Mesodermal cell (in vitro differentiated cells): ENCODE measurements at regions not wholly inside any gene's neighbourhood (a gene's known extent, or its start where the extent isn't known, plus 50 kb on each side); places are given as distances from the start of the nearest gene placed in this dataset.
"Not testable (repeated sequence)": the region's sequence is repeated elsewhere in the genome, so short reads cannot be mapped to it uniquely, and the experiment has no call there.

Experiments
- H3K27ac ChIP-seq: 2 replicates; pipeline ENCODE4 v1.7.0; 2013; ENCODE audit warnings: mild to moderate bottlenecking, low read depth, low read length, moderate library complexity; ENCODE audit not compliant: severe bottlenecking
- H3K36me3 ChIP-seq: 2 replicates; pipeline ENCODE4 v1.7.1; 2013; ENCODE audit warnings: mild to moderate bottlenecking, low read length, moderate library complexity; ENCODE audit not compliant: control insufficient read depth, insufficient read depth
- H3K4me1 ChIP-seq: one replicate; pipeline ENCODE4 v1.7.1; 2013; ENCODE audit warnings: mild to moderate bottlenecking, low read length; ENCODE audit not compliant: insufficient read depth, control insufficient read depth, poor library complexity, severe bottlenecking
- H3K4me3 ChIP-seq: 2 replicates; pipeline ENCODE4 v1.7.0; 2013; ENCODE audit warnings: low read length, control low read depth, mild to moderate bottlenecking; ENCODE audit not compliant: insufficient read depth, poor library complexity, severe bottlenecking; ENCODE audit errors: extremely low read depth
- H3K9me3 ChIP-seq: 2 replicates; pipeline ENCODE4 v1.7.1; 2013; ENCODE audit warnings: mild to moderate bottlenecking, low read length, moderate library complexity; ENCODE audit not compliant: control insufficient read depth
- WGBS, 2 experiments: methylation state at CpG; one replicate each; pipeline ENCODE4 v1.1.5; 2013; ENCODE audit warnings: missing lambda C conversion rate in 2 of 2; ENCODE audit not compliant: insufficient coverage in 2 of 2; 5-methylcytosine and 5-hydroxymethylcytosine counted together

DNA sequence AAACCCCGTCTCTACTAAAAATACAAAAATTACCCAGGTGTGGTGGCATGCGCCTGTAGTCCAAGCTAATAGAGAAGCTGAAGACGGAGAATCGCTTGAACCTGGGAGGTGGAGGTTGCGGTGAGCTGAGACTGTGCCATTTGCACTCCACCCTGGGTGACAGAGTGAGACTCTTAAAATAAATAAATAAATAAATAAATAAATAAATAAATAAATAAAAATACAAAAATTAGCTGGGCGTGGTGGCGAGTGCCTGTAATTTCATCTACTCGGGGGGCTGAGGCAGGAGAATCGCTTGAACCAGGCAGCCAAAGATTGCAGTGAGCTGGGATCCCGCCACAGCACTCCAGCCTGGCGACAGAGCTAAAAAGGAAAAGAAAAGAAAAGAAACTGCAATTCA is 239.8 kb downstream of the ALG10 start:
- H3K27ac ChIP-seq, H3K4me1 ChIP-seq, H3K36me3 ChIP-seq, H3K4me3 ChIP-seq: not testable (repeated sequence)
- 87 to 93% methylated on average over 6 to 8 of the region's 11 CpGs for WGBS, 2 experiments
- peaks cover 58% of the 10 kb centered on the region for H3K9me3 ChIP-seq

- peaks cover 51% of the 10 kb centered on the region for H3K9me3 ChIP-seq
- H3K36me3 ChIP-seq: no peaks in the 10 kb centered on the region
- 83 to 88% methylated on average over 8 to 9 of the region's 14 CpGs for WGBS, 2 experiments
- no peak overlapping the region for H3K27ac ChIP-seq
- no peak overlapping the region for H3K4me3 ChIP-seq
- no peaks in the 10 kb centered on the region for H3K4me1 ChIP-seq
Observed at GRCh38 chr12:34264110-34264509, 241.8 kb downstream of the ALG10 start.

DNA sequence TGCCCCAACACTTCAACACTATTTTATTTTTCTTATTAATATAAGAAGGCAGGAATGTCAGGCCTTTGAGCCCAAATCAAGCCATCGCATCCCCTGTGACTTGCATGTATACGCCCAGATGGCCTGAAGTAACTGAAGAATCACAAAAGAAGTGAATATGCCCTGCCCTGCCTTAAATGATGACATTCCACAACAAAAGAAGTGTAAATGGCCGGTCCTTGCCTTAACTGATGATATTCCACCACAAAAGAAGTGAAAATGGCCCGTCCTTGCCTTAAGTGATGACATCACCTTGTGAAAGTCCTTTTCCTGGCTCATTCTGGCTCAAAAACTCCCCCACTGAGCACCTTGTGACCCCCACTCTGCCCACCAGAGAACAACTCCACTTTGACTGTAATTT is 251.4 kb downstream of the ALG10 start:
- peaks cover 40% of the 10 kb centered on the region for H3K9me3 ChIP-seq
- H3K4me3 ChIP-seq, H3K4me1 ChIP-seq, H3K36me3 ChIP-seq, H3K27ac ChIP-seq: not testable (repeated sequence)
- WGBS, 2 experiments: 39 to 74% methylated on average over 2 to 4 of the region's 4 CpGs

DNA sequence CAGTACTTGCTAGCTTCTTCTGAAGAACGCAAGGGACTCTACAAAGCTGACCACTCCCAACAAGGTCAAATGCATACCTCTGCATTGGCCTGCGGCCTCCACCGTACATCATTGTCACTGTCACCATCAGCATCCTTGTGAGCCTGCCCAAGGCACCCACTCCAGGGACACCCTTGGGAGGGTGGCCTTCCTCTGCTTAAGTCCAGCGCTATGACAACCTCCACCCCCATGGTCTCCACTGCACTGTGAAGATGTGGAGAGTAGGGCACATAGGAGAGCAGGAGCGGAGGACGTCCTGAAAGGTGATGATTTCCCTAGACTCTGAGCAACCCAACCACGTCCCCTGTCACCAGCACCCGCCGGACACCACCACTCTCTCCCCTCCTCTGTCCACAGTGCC is 252.8 kb downstream of the ALG10 start:
- Histone ChIP-seq H3K4me3 (no peak overlapping the region), H3K4me1 (no peaks in the 10 kb centered on the region), H3K36me3 (no peaks in the 10 kb centered on the region), H3K27ac (no peak overlapping the region), H3K9me3 (peaks cover 50% of the 10 kb centered on the region)
- 78 to 86% methylated on average over 4 to 6 of the region's 9 CpGs for WGBS, 2 experiments

GRCh38 chr12:34286483-34286882 is 264.2 kb downstream of the ALG10 start:
- H3K9me3 ChIP-seq: peaks cover 91% of the 10 kb centered on the region
- WGBS, 2 experiments: 60 to 73% methylated on average over 4 of the region's 5 CpGs
- H3K27ac ChIP-seq: no peak overlapping the region
- H3K4me1 ChIP-seq: no peaks in the 10 kb centered on the region
- H3K4me3 ChIP-seq: no peak overlapping the region
- no peaks in the 10 kb centered on the region for H3K36me3 ChIP-seq

GRCh38 chr12:34286934-34287333 is 264.6 kb downstream of the ALG10 start:
- no peak overlapping the region for H3K27ac ChIP-seq
- no peaks in the 10 kb centered on the region for H3K36me3 ChIP-seq
- 74 to 81% methylated on average over 4 to 6 of the region's 6 CpGs for WGBS, 2 experiments
- peaks cover 91% of the 10 kb centered on the region for H3K9me3 ChIP-seq
- H3K4me3 ChIP-seq: no peak overlapping the region
- H3K4me1 ChIP-seq: no peaks in the 10 kb centered on the region

DNA sequence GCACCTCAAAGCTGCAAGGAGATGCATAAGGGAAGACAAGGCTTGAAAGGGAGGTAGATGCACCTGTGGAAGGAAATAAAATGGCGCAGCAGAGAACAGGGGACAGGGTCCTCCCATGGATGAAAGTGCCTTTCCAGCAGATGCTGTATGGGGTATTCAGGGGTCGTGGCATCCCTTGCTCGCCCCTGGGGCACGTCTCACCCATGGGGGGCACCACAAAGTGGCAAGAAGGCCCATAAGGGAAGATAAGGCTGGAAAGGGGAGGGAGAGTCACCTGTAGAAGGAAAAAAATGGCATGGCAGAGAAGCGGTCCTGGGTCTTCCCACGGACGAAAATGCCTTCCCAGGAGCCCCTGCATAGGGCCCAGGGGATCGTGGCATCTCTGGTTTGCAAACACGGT is 265.1 kb downstream of the ALG10 start:
- Histone ChIP-seq H3K27ac (no peak overlapping the region), H3K36me3 (no peaks in the 10 kb centered on the region), H3K9me3 (peaks cover 89% of the 10 kb centered on the region), H3K4me1 (no peaks in the 10 kb centered on the region), H3K4me3 (no peak overlapping the region)
- WGBS, 2 experiments: 67 to 69% methylated on average over 9 of the region's 9 CpGs

DNA sequence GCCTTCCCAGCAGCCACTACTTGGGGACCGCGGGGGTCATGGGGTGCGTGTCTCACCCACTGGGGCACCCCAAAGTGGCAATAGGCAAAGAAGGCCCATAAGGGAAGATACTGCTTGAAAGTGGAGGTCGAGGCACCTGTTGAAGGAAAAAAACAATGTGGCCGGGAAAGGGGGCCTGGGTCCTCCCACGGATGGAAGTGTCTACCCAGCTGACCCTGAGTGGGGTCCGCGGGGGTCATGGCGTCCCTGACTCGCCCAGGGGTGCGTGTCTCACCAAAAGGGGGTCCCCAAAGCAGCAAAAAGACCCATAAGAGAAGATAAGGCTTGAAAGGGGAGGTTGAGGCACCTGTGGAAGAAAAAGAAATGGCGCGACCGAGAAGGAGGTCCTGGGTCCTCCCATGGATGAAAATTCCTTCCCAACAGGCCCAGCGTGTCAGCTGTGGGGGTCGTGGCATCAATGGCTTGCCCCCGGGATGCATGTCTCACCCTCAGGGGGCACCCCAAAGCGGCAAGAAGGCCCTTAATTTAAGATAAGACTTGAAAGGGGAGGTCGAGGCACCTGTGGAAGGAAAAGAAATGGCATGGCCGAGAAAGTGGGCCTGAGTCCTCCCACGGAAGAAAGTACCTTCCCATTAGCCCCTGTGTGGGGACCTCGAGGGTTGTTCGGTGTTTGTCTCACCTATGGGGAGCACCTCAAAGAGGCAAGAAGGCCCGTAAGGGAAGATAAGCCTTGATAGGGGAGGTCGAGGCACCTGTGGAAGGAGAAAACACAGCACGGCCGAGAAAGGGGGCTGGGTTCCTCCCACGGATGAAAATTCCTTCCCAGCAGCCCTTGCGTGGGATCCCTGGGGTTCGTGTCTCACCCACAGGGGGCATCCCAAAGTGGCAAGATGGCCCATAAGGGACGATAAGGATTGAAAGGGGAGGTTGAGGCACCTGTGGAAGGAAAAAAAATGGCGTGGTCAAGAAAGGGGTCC is 266.0 kb downstream of the ALG10 start:
- WGBS, 2 experiments: 78 to 83% methylated on average over 21 to 32 of the region's 32 CpGs
- H3K27ac ChIP-seq: no peak overlapping the region
- no peaks in the 10 kb centered on the region for H3K4me1 ChIP-seq
- H3K9me3 ChIP-seq: peaks cover 90% of the 10 kb centered on the region
- H3K4me3 ChIP-seq: no peak overlapping the region
- H3K36me3 ChIP-seq: no peaks in the 10 kb centered on the region

DNA sequence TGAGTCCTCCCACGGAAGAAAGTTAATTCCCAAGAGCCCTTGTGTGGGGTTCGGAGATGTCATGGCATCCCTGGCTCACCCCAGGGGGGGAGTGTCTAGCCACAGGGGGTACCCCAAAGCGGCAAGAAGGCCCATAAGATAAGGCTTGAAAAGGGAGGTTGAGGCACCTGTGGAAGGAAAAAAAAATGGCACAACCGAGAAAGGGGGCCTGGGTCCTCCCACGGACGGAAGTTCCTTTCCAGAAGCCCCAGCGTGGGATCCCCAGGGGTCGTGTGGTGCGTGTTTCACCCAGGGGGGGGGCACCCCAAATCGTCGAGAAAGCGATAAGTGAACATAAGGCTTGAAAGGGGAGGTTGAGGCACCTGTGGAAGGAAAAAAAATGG is 266.7 kb downstream of the ALG10 start:
- H3K27ac ChIP-seq: no peak overlapping the region
- no peaks in the 10 kb centered on the region for H3K36me3 ChIP-seq
- H3K4me3 ChIP-seq: no peak overlapping the region
- H3K4me1 ChIP-seq: no peaks in the 10 kb centered on the region
- 87 to 88% methylated on average over 12 of the region's 12 CpGs for WGBS, 2 experiments
- peaks cover 90% of the 10 kb centered on the region for H3K9me3 ChIP-seq

DNA sequence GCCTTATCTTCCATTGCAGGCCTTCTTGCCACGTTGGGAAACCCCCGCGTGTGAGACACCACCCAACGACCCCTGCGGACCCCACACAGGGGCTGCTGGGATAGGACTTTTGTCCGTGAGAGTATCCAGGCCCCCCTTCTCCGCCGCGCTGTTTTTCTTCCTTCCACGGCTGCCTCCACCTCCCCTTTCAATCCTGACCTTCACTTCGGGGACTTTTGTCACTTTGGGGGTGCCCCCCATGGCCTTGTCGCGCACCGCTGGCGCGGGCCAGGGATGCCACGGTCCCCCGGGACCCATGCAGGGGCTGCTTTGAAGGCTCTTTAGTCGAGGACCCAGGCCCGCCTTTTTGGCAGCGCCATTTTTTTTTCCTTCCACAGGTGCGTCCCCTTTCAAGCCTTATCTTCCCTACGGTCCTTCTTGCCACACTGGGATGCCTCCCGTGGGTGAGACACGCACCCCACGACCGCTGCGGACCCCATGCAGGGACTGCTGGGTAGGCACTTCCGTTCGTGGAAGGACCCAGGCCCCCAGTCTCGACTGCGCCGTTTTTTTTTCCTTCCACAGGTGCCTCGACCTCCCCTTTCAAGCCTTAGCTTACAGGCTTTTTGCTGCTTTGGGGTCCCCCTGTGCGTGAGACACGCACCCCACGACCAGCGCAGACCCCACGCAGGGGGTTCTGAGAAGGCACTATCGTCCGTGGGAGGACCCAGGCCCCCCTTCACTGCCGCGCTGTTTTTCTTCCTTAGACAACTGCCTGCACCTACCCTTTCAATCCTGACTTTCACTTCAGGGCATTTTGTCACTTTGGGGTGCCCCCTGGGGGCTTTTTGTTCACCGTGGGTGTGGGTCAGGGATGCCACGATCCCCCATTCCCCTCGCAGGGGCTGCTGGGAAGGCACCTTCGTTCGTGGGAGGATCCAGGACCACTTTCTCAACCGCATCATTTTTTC is 267.4 kb downstream of the ALG10 start:
- Histone ChIP-seq H3K4me3 (no peak overlapping the region), H3K4me1 (no peaks in the 10 kb centered on the region), H3K9me3 (peaks cover 90% of the 10 kb centered on the region), H3K36me3 (no peaks in the 10 kb centered on the region), H3K27ac (no peak overlapping the region)
- WGBS, 2 experiments: 85 to 86% methylated on average over 46 to 47 of the region's 49 CpGs
